ENCODE measurements at regions not wholly inside any gene's neighbourhood (a gene's known extent, or its start where the extent isn't known, plus 50 kb on each side); places are given as distances from the start of the nearest gene placed in this dataset.

GRCh38 chr10:29050081-29050480 lies 238.8 kb upstream of the LYZL1 start:
- intact Hi-C loops (cut with DNase I; ENCODE audit: low total_unique reads), result no loop called here
- TF ChIP-seq CTCF (IDR thresholded peaks at IDR 0.05), result no peak
- H3K4me1 ChIP-seq, result no peaks in the 10 kb centered on the region

DNA sequence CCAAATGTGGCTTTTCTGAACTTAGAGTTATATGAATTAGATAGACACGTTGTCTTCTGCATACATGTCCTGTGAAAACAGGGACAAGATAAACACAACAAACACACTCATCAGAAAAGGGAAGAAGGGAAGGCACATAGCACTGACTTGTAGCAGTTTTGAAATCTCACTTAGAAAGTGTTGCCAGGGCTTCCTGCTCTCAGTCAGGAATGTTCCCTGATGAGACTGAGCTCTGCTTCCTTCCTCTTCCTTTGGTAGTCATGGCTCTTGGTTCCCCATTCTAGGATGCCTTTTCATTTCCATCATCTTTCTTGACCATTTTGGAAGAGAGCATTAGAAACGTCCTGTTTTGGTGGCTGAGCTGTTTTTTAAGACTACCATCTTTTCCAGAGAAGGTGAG lies 233.8 kb upstream of the LYZL1 start:
- H3K27me3 ChIP-seq, result no peaks in the 10 kb centered on the region
- H3K4me3 ChIP-seq, result no peak overlapping the region
- intact Hi-C loops (cut with DNase I; ENCODE audit: low total_unique reads), result no loop called here

More at GRCh38 chr10:29050081-29050480, 238.8 kb upstream of the LYZL1 start:
- no peak for DNase-seq
- Histone ChIP-seq H3K27ac (no peak overlapping the region), H3K9me3 (no peaks in the 10 kb centered on the region), H3K36me3 (no peaks in the 10 kb centered on the region), H3K4me3 (no peak overlapping the region), H3K27me3 (no peaks in the 10 kb centered on the region)

DNA sequence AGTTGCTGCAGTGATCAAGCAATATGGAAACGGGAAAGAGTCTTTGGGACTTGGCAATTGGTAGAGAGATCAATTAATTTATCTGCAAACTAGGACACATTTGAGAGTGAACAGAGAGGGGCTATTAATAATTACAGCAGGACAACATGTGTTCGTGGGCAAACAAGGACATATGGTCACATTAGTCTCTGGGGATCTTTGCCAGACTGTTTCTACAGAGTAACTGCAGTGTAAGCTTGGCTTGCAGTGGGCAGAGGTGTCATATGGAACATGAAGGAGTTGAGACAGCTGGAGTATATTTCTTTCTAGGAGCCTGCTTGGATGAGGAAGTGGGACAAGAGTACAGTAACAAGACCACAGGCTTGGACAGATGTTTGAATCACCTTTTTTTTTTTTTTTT lies 232.1 kb upstream of the LYZL1 start:
- Histone ChIP-seq H3K9me3 (no peaks in the 10 kb centered on the region), H3K4me1 (no peaks in the 10 kb centered on the region), H3K4me3 (no peak overlapping the region), H3K27me3 (no peaks in the 10 kb centered on the region), H3K27ac (no peak overlapping the region), H3K36me3 (no peaks in the 10 kb centered on the region)
- no peak for DNase-seq
- intact Hi-C loops (cut with DNase I; ENCODE audit: low total_unique reads), result no loop called here
- no peak for TF ChIP-seq CTCF (IDR thresholded peaks at IDR 0.05)

More for the DNA sequence above, 233.8 kb upstream of the LYZL1 start:
- Histone ChIP-seq H3K9me3 (no peaks in the 10 kb centered on the region), H3K36me3 (no peaks in the 10 kb centered on the region), H3K4me1 (no peaks in the 10 kb centered on the region), H3K27ac (no peak overlapping the region)
- no peak for TF ChIP-seq CTCF (IDR thresholded peaks at IDR 0.05)
- DNase-seq, result no peak

GRCh38 chr10:29057822-29058331 lies 231.0 kb upstream of the LYZL1 start:
- no peaks in the 10 kb centered on the region for H3K9me3 ChIP-seq
- H3K27me3 ChIP-seq, result no peaks in the 10 kb centered on the region
- DNase-seq, result no peak
- no peaks in the 10 kb centered on the region for H3K36me3 ChIP-seq
- no peak overlapping the region for H3K4me3 ChIP-seq
- H3K4me1 ChIP-seq, result no peaks in the 10 kb centered on the region
- no peak for TF ChIP-seq CTCF (IDR thresholded peaks at IDR 0.05)
- H3K27ac ChIP-seq, result no peak overlapping the region
- intact Hi-C loops (cut with DNase I; ENCODE audit: low total_unique reads), result no loop called here

- Histone ChIP-seq H3K27ac (no peak overlapping the region), H3K4me1 (no peaks in the 10 kb centered on the region), H3K36me3 (no peaks in the 10 kb centered on the region), H3K9me3 (no peaks in the 10 kb centered on the region), H3K4me3 (no peak overlapping the region), H3K27me3 (no peaks in the 10 kb centered on the region)
- intact Hi-C loops (cut with DNase I; ENCODE audit: low total_unique reads), result no loop called here
- DNase-seq, result no peak
- TF ChIP-seq CTCF (IDR thresholded peaks at IDR 0.05), result no peak
Observed at GRCh38 chr10:29063806-29064644, 224.8 kb upstream of the LYZL1 start.
